KBM-7 (cell line): ENCODE measurements at regions not wholly inside any gene's neighbourhood (a gene's known extent, or its start where the extent isn't known, plus 50 kb on each side); places are given as distances from the start of the nearest gene placed in this dataset.

ENCODE experiments used
- DNase-seq: peaks from one replicate; pipeline ENCODE4 v3.0.0-alpha.2; 2015
- in situ Hi-C: fragments of 300-500 bp; cut with MboI; formaldehyde crosslinking; loops from 2 replicates; pipeline ENCODE4 v1.14.3; 2020; ENCODE audit warnings: low sequenced_read_pairs, low pct_unique_long_range_greater_than_20kb, mixed read lengths

- in situ Hi-C loops, result no loop called here
- no peak for DNase-seq
Observed at GRCh38 chr21:32185103-32185502, 93.7 kb downstream of the MIS18A start.

- in situ Hi-C loops, result no loop called here
- no peak for DNase-seq
Observed at GRCh38 chr21:32184485-32184884, 94.4 kb downstream of the MIS18A start.

GRCh38 chr21:32184065-32184464, 94.8 kb downstream of the MIS18A start:
- DNase-seq, result no peak
- in situ Hi-C loops, result no loop called here

DNA sequence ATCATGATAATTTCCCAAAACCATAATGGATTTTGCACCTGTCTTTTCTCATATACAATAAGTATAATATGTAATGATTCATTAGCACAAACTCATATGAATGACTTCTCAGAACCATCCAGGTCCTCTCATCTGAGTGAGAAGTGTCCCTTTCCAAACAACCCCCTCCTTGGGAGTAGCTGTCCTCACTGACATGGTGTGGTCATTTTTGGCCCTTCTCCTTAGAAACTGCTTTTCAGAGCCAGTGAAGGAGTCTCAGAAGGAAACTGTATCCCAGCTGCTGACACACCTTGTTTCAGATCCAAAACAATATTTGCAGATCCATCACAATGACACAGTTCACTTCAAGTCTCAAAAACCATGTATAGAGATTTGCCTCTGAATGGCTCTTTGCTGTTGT, 95.5 kb downstream of the MIS18A start:
- in situ Hi-C loops, result no loop called here
- DNase-seq, result no peak

DNA sequence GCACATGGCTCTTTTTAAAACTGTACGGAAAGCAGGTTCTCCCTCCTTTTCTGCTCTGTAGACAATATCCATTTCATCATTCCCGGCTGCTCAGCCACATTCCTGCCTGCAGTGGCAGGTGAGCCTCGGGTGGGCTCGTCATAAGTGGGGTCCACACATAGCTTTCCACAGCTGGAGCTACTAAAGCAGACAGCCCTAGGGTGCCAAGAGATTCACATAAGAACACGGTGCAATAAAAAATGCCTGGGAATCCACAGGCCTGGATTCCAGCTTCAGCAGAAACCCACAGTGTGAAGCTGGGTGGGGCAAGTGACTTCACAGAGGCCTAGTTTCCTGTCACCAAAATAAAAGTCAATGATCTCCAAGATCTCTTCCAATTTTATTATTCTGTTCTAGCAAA, 96.4 kb downstream of the MIS18A start:
- in situ Hi-C loops, result no loop called here

DNA sequence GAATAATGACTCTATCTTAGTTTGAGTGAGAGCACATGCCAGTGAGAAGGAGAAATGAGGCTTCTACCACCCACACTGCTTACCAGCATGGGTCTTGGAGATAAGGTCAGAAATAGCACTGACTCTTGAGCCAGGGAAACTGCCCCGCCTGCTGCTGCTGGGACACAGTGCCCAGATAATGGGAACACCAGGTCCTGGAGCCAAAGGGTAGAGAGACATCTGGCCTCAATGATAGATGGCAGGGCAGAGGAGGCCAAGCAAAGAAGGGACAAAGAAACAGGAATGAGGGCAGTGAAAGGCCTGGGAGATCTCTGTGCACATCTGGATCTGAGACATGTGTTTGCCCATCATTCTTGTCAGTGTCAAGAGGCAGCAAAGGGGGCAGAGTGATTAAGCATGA, 97.4 kb downstream of the MIS18A start:
- no peak for DNase-seq
- in situ Hi-C loops, result no loop called here

More for the DNA sequence above, 96.4 kb downstream of the MIS18A start:
- DNase-seq, result no peak

DNA sequence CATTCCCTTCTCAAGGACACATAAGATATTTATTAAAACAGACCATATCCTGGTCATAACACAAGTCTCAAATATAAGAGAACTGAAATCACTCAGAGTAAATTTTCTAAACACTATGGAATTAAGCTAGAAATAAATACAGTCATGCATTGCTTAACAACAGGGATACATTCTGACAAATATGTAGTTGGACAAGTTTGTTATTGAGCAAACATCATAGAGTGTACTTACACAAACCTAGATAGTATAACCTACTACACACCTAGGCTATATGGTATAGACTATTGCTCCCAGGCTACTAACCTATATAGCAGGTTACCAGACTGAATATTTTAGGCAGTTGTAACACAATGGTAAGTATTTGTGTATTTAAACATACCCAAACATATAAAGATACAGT, 104.0 kb downstream of the MIS18A start:
- in situ Hi-C loops, result no loop called here
- DNase-seq, result no peak

DNA sequence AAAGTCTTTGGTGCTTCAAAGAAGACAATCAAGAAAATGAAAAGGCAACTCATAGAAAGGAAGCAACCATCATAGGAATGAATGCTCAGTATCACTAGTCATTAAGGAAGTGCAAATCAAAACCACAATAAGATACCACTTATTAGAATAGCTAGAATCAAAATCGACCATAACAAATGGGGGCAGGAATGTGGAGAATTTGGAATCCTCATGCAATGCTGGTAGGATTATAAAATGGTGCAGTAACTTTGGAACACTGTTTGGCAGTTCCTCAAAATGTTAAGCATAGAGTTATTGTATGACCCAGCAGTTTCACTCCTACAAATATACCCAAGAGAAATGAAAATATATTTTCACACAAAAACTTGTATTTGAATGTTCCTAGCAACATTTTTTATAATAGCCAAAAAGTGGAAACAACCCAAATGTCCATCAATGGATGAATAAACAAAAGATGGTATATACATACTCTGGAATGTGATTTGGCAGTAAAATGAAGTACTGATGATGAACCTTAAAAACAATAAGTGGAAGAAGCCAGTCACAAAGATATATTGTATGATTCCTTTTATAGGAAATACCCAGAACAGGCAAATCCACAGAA, 105.6 kb downstream of the MIS18A start:
- DNase-seq, result no peak
- in situ Hi-C loops, result no loop called here

GRCh38 chr21:32172106-32172505, 106.7 kb downstream of the MIS18A start:
- DNase-seq, result no peak
- in situ Hi-C loops, result no loop called here

DNA sequence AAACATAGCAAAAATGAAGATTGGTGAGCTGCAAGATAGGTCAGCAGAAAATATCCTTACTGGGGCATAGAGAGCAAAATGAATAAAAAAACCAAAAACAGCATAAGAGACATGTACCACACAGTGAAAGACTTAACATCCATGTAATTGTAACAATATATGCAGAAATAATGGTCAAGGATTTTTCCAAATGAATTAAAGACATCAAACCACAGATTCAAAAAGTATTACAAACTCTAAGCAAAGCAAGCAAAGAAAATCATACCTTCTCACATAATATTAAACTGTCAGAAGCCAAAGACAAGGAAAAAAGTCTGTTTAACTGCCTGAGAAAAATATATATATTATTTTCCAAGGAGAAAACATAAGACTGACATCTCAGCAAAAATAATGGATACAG, 111.3 kb downstream of the MIS18A start:
- in situ Hi-C loops, result no loop called here
- DNase-seq, result no peak

DNA sequence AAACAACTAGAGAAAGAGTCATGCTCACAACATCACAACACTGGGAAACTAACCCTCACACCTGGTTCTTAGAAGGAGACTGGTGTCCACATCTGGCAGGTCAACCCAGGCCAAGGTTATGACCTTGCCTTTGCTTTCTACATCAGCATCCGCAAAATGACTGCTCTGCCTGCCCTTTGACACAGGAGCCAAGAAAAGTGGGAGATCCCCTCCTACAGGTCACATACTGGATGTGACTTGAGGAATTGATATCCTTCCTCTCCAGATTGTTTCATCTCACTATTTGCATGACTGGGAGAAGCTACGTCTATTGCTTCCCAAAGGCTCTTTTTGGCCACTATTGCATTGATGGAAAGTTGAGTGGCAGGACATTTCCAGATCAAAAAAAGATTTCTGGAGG, 115.5 kb downstream of the MIS18A start:
- in situ Hi-C loops, result no loop called here
- DNase-seq, result no peak

DNA sequence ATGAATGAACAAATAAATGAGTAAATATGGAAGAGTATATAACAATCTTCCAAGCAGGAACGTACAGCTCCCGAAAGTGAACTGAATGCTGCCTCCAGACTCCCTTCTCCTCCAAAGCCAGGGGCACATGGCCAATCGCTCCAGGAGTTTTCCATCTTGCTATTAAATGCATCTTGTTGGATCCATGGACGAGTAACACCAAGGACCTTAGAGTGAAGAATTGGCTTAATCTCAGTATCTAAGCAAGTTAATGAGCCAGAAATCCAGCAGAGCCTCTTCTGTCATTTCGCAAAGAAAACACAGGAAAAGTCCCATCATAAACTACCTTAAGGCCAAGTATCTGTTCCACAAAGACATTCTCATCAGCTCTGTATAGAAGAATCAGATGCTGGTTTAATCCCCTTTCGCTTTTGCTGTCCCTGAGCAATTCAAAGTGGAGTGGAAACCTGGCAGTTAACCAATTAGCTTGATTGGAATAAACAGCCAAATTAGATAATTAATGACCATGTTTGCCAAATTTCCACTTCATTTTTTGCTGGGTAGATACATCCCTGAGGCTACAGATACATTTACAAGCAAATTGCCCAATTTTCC, 116.0 kb downstream of the MIS18A start:
- in situ Hi-C loops, result no loop called here
- DNase-seq, result no peak

- in situ Hi-C loops, result no loop called here
- no peak for DNase-seq
Observed at GRCh38 chr21:32155226-32155625, 123.6 kb downstream of the MIS18A start.

DNA sequence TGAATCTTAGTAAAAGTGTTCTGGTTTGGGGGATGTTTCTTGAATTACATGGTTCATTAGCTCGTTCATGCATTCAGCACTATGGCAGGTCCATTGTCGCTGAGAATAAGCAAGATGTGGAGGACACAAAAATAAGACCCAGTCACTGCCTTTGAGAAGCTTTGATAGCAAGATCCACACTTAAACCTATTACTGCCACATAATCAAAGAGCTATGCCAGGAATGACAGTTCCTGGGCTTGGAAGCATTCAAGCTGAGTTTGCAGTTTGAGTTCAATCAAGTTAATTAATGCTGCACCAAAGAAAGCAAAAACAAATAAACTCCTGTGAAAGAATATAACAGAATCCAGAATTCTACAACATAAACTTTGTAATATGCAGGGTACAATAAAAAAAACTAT, 131.8 kb downstream of the MIS18A start:
- in situ Hi-C loops, result no loop called here
- no peak for DNase-seq

- DNase-seq, result no peak
- in situ Hi-C loops, result no loop called here
Observed at GRCh38 chr21:32144851-32145250, 134.0 kb downstream of the MIS18A start.

DNA sequence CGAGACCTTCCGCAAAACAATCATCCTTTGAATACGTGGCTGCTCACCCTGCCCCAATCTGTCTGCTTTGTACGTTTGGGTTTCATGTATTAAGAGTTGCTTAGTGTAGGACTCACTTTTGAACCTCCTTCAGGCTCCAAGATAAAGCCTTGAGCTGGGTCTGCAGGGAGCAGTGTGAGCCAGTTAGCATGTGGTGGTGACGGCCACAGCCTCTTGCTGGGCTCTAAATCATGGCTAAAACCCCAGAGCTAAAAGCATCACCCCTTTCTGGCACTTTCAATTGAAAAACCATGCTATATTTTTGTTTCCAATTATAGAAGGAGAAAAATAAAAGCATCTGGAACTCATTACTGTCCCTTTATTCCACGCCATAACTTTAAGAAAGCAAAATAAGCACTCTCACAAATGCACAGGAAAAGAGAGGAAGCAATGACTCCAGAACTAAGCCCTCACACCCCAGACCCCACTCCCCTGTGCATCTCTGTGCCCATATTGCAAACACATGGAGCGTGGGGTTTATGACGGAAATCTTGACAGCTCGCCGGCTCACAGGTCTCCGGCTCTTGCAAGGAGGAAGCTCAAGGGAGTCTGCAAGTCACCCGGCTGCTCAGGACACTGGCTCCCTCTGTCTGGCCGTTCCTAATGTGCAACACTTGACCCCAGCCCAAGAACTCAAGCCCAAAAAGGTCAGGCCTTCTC, 135.5 kb downstream of the MIS18A start:
- in situ Hi-C loops, result no loop called here
- peak; percentile 0 for DNase-seq

GRCh38 chr21:32141318-32141633, 137.6 kb downstream of the MIS18A start:
- in situ Hi-C loops, result no loop called here

DNA sequence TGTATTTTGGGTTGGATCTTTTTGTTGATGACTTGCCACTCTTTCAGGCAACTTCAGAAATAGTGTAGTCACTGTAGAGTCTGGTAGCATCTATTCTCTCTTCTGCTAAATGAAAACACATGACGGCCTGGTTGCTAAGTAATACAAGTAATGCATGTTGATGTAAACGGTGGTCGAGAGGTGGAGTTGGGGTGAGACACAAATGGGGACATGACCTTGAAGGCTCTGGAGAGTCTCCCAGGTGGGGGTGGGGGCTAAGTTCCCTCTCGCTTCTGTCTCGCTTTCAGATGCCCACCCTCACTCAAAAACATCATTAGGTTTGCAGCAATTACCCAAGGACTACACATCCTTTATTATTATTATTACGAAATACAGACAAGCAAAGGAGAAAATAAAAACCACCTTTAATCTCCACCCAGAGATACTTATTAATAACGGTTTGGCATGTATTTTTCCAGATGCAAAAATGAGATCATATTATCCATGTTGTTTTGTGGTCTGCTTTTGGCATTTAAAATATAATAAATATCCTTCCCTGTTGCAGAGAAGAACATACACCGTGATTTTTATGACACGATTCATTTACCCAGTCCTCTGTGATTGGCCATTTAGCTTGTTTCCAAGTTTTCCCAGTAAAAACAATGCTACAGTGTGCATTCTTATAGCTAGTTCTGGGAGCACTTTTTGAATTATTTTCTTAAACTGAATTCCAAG, 138.1 kb downstream of the MIS18A start:
- no peak for DNase-seq
- in situ Hi-C loops, result no loop called here

More at GRCh38 chr21:32141318-32141633, 137.6 kb downstream of the MIS18A start:
- DNase-seq, result no peak

GRCh38 chr21:32140151-32140550, 138.7 kb downstream of the MIS18A start:
- in situ Hi-C loops, result no loop called here
- DNase-seq, result no peak

DNA sequence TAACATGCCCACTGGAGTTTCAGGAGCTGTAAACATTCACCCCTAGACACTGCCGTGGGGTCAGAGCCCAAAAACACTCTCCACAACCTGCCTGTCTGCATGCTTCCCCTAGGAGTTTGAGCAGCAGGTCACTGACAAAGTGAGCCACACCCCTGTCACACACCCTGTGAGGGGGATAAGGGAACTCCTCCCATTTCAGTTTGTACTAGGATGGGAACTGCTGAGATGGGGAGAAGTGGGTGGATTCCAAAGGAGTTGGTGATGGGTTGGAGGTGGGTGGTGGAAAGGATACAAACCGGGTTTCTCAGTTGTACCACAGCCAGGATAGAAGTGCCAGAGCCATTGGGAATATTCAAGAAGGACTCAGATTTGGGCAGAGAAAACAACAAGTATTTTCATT, 140.2 kb downstream of the MIS18A start:
- DNase-seq, result no peak
- in situ Hi-C loops, result no loop called here
